ENCODE measurements at regions not wholly inside any gene's neighbourhood (a gene's known extent, or its start where the extent isn't known, plus 50 kb on each side); places are given as distances from the start of the nearest gene placed in this dataset.

DNA sequence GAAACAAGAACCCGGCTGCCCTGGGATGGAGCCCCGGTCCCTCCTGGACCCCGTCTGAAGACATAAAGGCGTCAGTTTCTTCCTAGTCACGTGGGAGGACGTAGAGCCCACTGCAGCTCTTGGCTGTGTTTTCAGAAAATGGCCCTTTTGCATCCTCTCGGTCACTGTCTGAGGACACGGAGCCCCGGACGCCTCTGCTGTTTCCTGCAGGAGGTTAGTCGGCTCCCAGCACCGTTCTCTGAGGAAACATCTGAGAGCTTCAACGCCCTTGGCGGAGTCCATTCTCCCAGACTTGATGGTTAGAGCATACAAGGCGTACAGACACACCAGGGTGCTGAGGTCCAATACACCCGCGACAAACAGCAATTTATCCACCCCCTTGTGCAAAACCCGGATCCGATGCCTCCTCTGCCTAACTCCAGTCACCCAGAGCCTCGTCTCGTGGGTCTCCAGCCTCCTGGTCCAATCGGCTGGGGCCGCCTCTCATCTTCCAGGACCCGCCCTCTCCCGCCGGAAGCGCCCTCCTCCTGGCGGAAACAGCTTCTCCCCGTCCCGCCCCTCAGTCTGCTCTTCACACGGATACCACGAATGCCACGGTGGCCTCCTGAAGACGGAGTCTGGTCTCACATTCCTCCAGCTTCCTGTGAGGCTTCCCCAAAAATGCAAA is 119.4 kb downstream of the TMEM18 start (continued):
- TF ChIP-seq, protein P1, sequence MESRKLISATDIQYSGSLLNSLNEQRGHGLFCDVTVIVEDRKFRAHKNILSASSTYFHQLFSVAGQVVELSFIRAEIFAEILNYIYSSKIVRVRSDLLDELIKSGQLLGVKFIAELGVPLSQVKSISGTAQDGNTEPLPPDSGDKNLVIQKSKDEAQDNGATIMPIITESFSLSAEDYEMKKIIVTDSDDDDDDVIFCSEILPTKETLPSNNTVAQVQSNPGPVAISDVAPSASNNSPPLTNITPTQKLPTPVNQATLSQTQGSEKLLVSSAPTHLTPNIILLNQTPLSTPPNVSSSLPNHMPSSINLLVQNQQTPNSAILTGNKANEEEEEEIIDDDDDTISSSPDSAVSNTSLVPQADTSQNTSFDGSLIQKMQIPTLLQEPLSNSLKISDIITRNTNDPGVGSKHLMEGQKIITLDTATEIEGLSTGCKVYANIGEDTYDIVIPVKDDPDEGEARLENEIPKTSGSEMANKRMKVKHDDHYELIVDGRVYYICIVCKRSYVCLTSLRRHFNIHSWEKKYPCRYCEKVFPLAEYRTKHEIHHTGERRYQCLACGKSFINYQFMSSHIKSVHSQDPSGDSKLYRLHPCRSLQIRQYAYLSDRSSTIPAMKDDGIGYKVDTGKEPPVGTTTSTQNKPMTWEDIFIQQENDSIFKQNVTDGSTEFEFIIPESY (IDR thresholded peaks at IDR 0.05; ENCODE audit: borderline replicate concordance, low read depth), result no peak
- TF ChIP-seq EP300 (IDR thresholded peaks at IDR 0.05; ENCODE audit: borderline replicate concordance in 1 of 2, low read depth in 1 of 2, low read length in 1 of 2), result no peak

DNA sequence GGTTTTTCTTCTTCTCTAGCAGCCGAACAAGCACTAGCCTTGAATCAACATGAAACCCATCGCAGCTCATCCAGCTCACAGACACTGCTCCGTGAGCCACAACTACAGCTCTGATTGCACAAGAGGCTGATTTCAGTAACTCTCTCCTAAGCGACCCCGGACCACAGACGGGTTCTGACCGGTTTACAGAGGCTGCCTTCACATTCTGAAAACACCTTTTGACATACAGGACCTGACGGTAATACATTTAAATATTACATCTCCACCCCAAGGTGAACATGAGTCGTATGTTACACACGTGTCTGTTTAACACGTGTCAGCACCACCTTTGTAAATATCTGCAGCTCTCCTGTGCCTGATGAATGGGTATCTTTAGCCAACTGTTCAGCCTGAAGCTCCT is 120.7 kb downstream of the TMEM18 start:
- Histone ChIP-seq H3K9me3 (0 out of 2 replicates have a peak, but pooled peaks cover 3% of the 10 kb centered on the region), H2AFZ (ENCODE audit: low read depth) (no peak overlapping the region), H3K9me2 (no peaks in the 10 kb centered on the region), H3F3A (replicated peaks; ENCODE audit: insufficient read depth) (no peaks in the 10 kb centered on the region), H3K4me2 (no peak overlapping the region), H3K79me2 (ENCODE audit: insufficient read depth) (no peaks in the 10 kb centered on the region), H3K4me3 (ENCODE audit: low read depth in 2 of 2, low read length in 1 of 2) (no peak overlapping the region), H3K9ac (no peak overlapping the region), H3K36me3 (replicated peaks in 1 of 2; ENCODE audit: control insufficient read depth in 1 of 2, insufficient read depth in 2 of 2, low read length in 1 of 2) (no peaks in the 10 kb centered on the region), H4K20me1 (ENCODE audit: insufficient read depth) (no peaks in the 10 kb centered on the region), H3K27ac (ENCODE audit: low read depth in 2 of 2, low read length in 1 of 2) (no peak overlapping the region), H3K27me3 (ENCODE audit: insufficient read depth) (no peaks in the 10 kb centered on the region), H3K4me1 (ENCODE audit: control insufficient read depth in 1 of 2, insufficient read depth in 2 of 2, low read depth in 1 of 2, low read length in 1 of 2) (peaks cover 0 to 17% of the 10 kb centered on the region in 2 experiments; a peak in 1 of 4 replicates)
- WGBS (ENCODE audit: low lambda C conversion rate), result 37% methylated on average over 11 of the region's 11 CpGs
- ChIA-PET POLR2A (no interaction called here), CTCF (interaction anchor here (1.2 to 2.9 kb wide), 4 partner anchors 10 to 81 kb away, joined by 5 to 13 read pairs (median 7); no protein-coding TSS in a partner anchor)
- no peak for TF ChIP-seq SIN3A (IDR thresholded peaks at IDR 0.05; ENCODE audit: borderline replicate concordance, low read depth, low read length)
- no peak for TF ChIP-seq RFX5 (IDR thresholded peaks at IDR 0.05; ENCODE audit: low read length)
- peak; percentile 19 for DNase-seq

DNA sequence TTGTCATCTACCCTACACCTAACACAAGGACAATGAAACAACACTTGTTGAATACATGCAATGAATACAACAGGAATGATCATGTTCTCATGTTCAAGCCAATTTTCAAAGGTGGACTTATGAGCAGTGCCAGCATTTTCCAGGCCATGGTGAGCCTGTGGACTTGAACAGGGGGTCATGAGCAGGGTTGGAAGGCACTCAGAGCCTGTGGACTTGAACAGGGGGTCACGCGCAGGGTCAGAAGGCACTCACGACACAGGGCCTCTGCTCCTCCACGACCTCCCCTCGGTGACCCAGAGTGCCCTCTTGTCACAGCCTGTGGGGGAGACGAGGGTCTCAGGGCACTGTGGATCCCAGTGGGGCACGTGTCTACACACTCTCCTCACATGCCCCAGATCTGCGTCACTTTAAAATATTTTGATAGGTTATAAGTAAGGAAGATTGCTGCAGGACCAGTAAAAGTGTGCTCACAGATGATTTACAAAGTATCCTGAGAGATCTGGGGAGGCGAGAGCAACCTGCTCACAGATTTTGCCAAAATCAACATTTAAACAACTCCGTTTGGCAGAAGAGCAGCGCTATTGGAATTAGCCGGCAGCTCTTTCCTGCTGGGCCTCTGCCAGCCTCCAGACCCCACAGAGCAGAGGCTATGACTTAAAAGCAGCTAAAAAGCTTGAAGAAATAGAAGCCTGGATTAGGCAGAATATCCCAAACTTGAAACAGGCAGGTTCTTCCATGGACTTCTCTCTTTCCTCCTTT is 121.9 kb downstream of the TMEM18 start:
- CTCF ChIA-PET, result interaction anchor here (0.8 to 2.9 kb wide), 6 partner anchors 8 to 82 kb away, joined by 3 to 13 read pairs (median 6); no protein-coding TSS in a partner anchor
- peaks cover 0 to 20% of the 10 kb centered on the region in 2 experiments; a peak in 1 of 4 replicates for H3K4me1 ChIP-seq (ENCODE audit: control insufficient read depth in 1 of 2, insufficient read depth in 2 of 2, low read depth in 1 of 2, low read length in 1 of 2)
- no peaks in the 10 kb centered on the region for H3K27me3 ChIP-seq (ENCODE audit: insufficient read depth)
- no peaks in the 10 kb centered on the region for H3K79me2 ChIP-seq (ENCODE audit: insufficient read depth)
- TF ChIP-seq MXI1 (IDR thresholded peaks at IDR 0.05; ENCODE audit: low read depth, low read length) (no peak), RFX5 (IDR thresholded peaks at IDR 0.05; ENCODE audit: low read length) (no peak), TAF1 (IDR thresholded peaks at IDR 0.05; ENCODE audit: borderline replicate concordance, low read depth, low read length) (no peak), TCF12 (IDR thresholded peaks at IDR 0.05) (no peak), NRF1 (IDR thresholded peaks at IDR 0.05; ENCODE audit: low read depth, low read length) (no peak), FOSL2 (IDR thresholded peaks at IDR 0.05; ENCODE audit: borderline replicate concordance, low read depth) (no peak), FOXJ3 (CRISPR knock-in tag; IDR thresholded peaks at IDR 0.05) (no peak), FOXM1 (IDR thresholded peaks at IDR 0.05; ENCODE audit: low read depth) (no peak), RAD21 (IDR thresholded peaks at IDR 0.05; ENCODE audit: low read length) (no peak), NFIC (IDR thresholded peaks at IDR 0.05; ENCODE audit: borderline replicate concordance) (no peak), RCOR1 (IDR thresholded peaks at IDR 0.05; ENCODE audit: low read length) (no peak)
- TF ChIP-seq, protein P2, sequence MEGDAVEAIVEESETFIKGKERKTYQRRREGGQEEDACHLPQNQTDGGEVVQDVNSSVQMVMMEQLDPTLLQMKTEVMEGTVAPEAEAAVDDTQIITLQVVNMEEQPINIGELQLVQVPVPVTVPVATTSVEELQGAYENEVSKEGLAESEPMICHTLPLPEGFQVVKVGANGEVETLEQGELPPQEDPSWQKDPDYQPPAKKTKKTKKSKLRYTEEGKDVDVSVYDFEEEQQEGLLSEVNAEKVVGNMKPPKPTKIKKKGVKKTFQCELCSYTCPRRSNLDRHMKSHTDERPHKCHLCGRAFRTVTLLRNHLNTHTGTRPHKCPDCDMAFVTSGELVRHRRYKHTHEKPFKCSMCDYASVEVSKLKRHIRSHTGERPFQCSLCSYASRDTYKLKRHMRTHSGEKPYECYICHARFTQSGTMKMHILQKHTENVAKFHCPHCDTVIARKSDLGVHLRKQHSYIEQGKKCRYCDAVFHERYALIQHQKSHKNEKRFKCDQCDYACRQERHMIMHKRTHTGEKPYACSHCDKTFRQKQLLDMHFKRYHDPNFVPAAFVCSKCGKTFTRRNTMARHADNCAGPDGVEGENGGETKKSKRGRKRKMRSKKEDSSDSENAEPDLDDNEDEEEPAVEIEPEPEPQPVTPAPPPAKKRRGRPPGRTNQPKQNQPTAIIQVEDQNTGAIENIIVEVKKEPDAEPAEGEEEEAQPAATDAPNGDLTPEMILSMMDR (IDR thresholded peaks at IDR 0.05), result no peak
- TF ChIP-seq, protein P3, sequence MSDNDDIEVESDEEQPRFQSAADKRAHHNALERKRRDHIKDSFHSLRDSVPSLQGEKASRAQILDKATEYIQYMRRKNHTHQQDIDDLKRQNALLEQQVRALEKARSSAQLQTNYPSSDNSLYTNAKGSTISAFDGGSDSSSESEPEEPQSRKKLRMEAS (IDR thresholded peaks at IDR 0.05; ENCODE audit: low read depth), result no peak
- TF ChIP-seq, protein P4, sequence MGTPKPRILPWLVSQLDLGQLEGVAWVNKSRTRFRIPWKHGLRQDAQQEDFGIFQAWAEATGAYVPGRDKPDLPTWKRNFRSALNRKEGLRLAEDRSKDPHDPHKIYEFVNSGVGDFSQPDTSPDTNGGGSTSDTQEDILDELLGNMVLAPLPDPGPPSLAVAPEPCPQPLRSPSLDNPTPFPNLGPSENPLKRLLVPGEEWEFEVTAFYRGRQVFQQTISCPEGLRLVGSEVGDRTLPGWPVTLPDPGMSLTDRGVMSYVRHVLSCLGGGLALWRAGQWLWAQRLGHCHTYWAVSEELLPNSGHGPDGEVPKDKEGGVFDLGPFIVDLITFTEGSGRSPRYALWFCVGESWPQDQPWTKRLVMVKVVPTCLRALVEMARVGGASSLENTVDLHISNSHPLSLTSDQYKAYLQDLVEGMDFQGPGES (IDR thresholded peaks at IDR 0.05; ENCODE audit: low read depth, low read length), result no peak
- no peak overlapping the region for H3K4me3 ChIP-seq (ENCODE audit: low read depth in 2 of 2, low read length in 1 of 2)
- H2AFZ ChIP-seq (ENCODE audit: low read depth), result no peak overlapping the region
- peak; percentile 44 for DNase-seq
- H3K9ac ChIP-seq, result no peak overlapping the region
- H3K4me2 ChIP-seq, result no peak overlapping the region
- 0 out of 2 replicates have a peak, but pooled peaks cover 3% of the 10 kb centered on the region for H3K9me3 ChIP-seq
- H3K36me3 ChIP-seq (replicated peaks in 1 of 2; ENCODE audit: control insufficient read depth in 1 of 2, insufficient read depth in 2 of 2, low read length in 1 of 2), result no peaks in the 10 kb centered on the region
- H3F3A ChIP-seq (replicated peaks; ENCODE audit: insufficient read depth), result no peaks in the 10 kb centered on the region
- no peaks in the 10 kb centered on the region for H3K9me2 ChIP-seq
- 45% methylated on average over 12 of the region's 12 CpGs for WGBS (ENCODE audit: low lambda C conversion rate)
- H4K20me1 ChIP-seq (ENCODE audit: insufficient read depth), result no peaks in the 10 kb centered on the region
- POLR2A ChIA-PET, result no interaction called here
- H3K27ac ChIP-seq (ENCODE audit: low read depth in 2 of 2, low read length in 1 of 2), result no peak overlapping the region; a peak in 1 of 4 replicates
